ENCODE measurements at regions not wholly inside any gene's neighbourhood (a gene's known extent, or its start where the extent isn't known, plus 50 kb on each side); places are given as distances from the start of the nearest gene placed in this dataset.
"Not testable (repeated sequence)": the region's sequence is repeated elsewhere in the genome, so short reads cannot be mapped to it uniquely, and the experiment has no call there.

- no peak for DNase-seq
Measured at GRCh38 chr6:19159089-19159488, 678.1 kb upstream of the ID4 start.

GRCh38 chr6:19159561-19159960 lies 677.6 kb upstream of the ID4 start:
- no peak for DNase-seq

- no peak for DNase-seq
Measured at GRCh38 chr6:19160081-19160730, 677.0 kb upstream of the ID4 start.

- no peak for DNase-seq
Measured at GRCh38 chr6:19167251-19167650, 669.9 kb upstream of the ID4 start.

- DNase-seq: no peak
Measured at GRCh38 chr6:19169366-19169765, 667.8 kb upstream of the ID4 start.

- DNase-seq: no peak
Measured at GRCh38 chr6:19175023-19175422, 662.1 kb upstream of the ID4 start.

GRCh38 chr6:19180348-19181072 lies 656.7 kb upstream of the ID4 start:
- DNase-seq: no peak

GRCh38 chr6:19181211-19181610 lies 656.0 kb upstream of the ID4 start:
- no peak for DNase-seq

- DNase-seq: no peak
Measured at GRCh38 chr6:19193624-19194023, 643.5 kb upstream of the ID4 start.

GRCh38 chr6:19204445-19204844 lies 632.7 kb upstream of the ID4 start:
- DNase-seq: no peak

- no peak for DNase-seq
Measured at GRCh38 chr6:19205076-19205475, 632.1 kb upstream of the ID4 start.

- no peak for DNase-seq
Measured at GRCh38 chr6:19209202-19209601, 628.0 kb upstream of the ID4 start.

GRCh38 chr6:19210849-19211590 lies 626.1 kb upstream of the ID4 start:
- DNase-seq: no peak

GRCh38 chr6:19214231-19214630 lies 622.9 kb upstream of the ID4 start:
- DNase-seq: no peak

GRCh38 chr6:19219931-19220330 lies 617.2 kb upstream of the ID4 start:
- DNase-seq: no peak

GRCh38 chr6:19231878-19232561 lies 605.1 kb upstream of the ID4 start:
- no peak for DNase-seq

- no peak for DNase-seq
Measured at GRCh38 chr6:19245656-19246055, 591.5 kb upstream of the ID4 start.

- not testable (repeated sequence) for DNase-seq
Measured at GRCh38 chr6:19247181-19247580, 590.0 kb upstream of the ID4 start.

GRCh38 chr6:19256123-19256522 lies 581.0 kb upstream of the ID4 start:
- not testable (repeated sequence) for DNase-seq

- DNase-seq: no peak
Measured at GRCh38 chr6:19261642-19262041, 575.5 kb upstream of the ID4 start.

- no peak for DNase-seq
Measured at GRCh38 chr6:19268117-19268516, 569.1 kb upstream of the ID4 start.

- DNase-seq: no peak
Measured at GRCh38 chr6:19268718-19269117, 568.5 kb upstream of the ID4 start.

- DNase-seq: no peak
Measured at GRCh38 chr6:19269341-19269898, 567.8 kb upstream of the ID4 start.
